OCI-LY1 (cell line): ENCODE measurements at regions not wholly inside any gene's neighbourhood (a gene's known extent, or its start where the extent isn't known, plus 50 kb on each side); places are given as distances from the start of the nearest gene placed in this dataset.

Experiments
- H2AFZ ChIP-seq: fragments of 200-600 bp; sonication (generic), shearing (Covaris generic); 2 replicates; pipeline ENCODE4 v1.6.0; 2014; ENCODE audit warnings: antibody characterized with exemption, mild to moderate bottlenecking, low read length
- H3F3A ChIP-seq: fragments of 200-600 bp; sonication (generic), shearing (Covaris generic); 2 replicates; pipeline ENCODE4 v1.6.0; 2014; ENCODE audit warnings: mild to moderate bottlenecking, antibody characterized with exemption, low read length, moderate library complexity; ENCODE audit not compliant: insufficient read depth
- H3K27ac ChIP-seq: fragments of 200-600 bp; sonication (generic); 2 replicates; pipeline ENCODE4 v1.5.1; 2014; ENCODE audit warnings: low read length, mixed run types, mild to moderate bottlenecking, low read depth; ENCODE audit not compliant: poor library complexity, severe bottlenecking
- H3K27me3 ChIP-seq: fragments of 200-600 bp; sonication (generic); 2 replicates; pipeline ENCODE4 v1.6.0; 2014; ENCODE audit warnings: antibody characterized with exemption, mild to moderate bottlenecking, low read length, moderate library complexity; ENCODE audit not compliant: insufficient read depth
- H3K36me3 ChIP-seq: fragments of 200-600 bp; sonication (generic); 2 replicates; pipeline ENCODE4 v1.6.1; 2014; ENCODE audit warnings: mild to moderate bottlenecking, antibody characterized with exemption, low read length, moderate library complexity, mixed read lengths; ENCODE audit not compliant: insufficient read depth
- H3K4me1 ChIP-seq: fragments of 200-600 bp; sonication (generic); 2 replicates; pipeline ENCODE4 v1.5.1; 2014; ENCODE audit warnings: mild to moderate bottlenecking, low read length, moderate library complexity; ENCODE audit not compliant: insufficient read depth, severe bottlenecking
- H3K4me2 ChIP-seq: fragments of 200-600 bp; sonication (generic), shearing (Covaris generic); 2 replicates; pipeline ENCODE4 v1.6.1; 2014; ENCODE audit warnings: low read length
- H3K4me3 ChIP-seq: fragments of 200-600 bp; sonication (generic); 2 replicates; pipeline ENCODE4 v1.5.1; 2014; ENCODE audit warnings: low read length, low read depth, mild to moderate bottlenecking, mixed read lengths; ENCODE audit not compliant: poor library complexity, severe bottlenecking
- H3K79me2 ChIP-seq: fragments of 200-600 bp; shearing (Covaris generic); 2 replicates; pipeline ENCODE4 v1.6.1; 2016; ENCODE audit warnings: mixed run types, low read length, mixed read lengths; ENCODE audit not compliant: insufficient read depth
- H3K9ac ChIP-seq: fragments of 200-600 bp; sonication (generic), shearing (Covaris generic); 2 replicates; pipeline ENCODE4 v1.6.1; 2014; ENCODE audit warnings: mild to moderate bottlenecking, low read length, mixed read lengths
- H3K9me2 ChIP-seq: fragments of 200-600 bp; sonication (generic), shearing (Covaris generic); 2 replicates; pipeline ENCODE4 v1.6.1; 2014; ENCODE audit warnings: low read depth, mild to moderate bottlenecking, low read length, mixed read lengths
- H3K9me3 ChIP-seq: fragments of 200-600 bp; shearing (Covaris generic); 2 replicates; pipeline ENCODE4 v1.6.1; 2014; ENCODE audit warnings: low read length, mixed read lengths
- H4K20me1 ChIP-seq: fragments of 200-600 bp; sonication (generic), shearing (Covaris generic); 2 replicates; pipeline ENCODE4 v1.6.0; 2016; ENCODE audit warnings: mild to moderate bottlenecking, low read length; ENCODE audit not compliant: insufficient read depth
- CTCF ChIP-seq: fragments of 200-600 bp; sonication (generic), shearing (Covaris generic); IDR thresholded peaks from 2 replicates; pipeline ENCODE4 v1.5.1; 2017; ENCODE audit warnings: mild to moderate bottlenecking, antibody characterized with exemption, low read length, moderate library complexity, mixed read lengths
- EZH2 ChIP-seq: fragments of 200-600 bp; sonication (generic), shearing (Covaris generic); IDR thresholded peaks from 2 replicates; pipeline ENCODE4 v1.8.0; 2017; ENCODE audit warnings: borderline replicate concordance, mixed run types, mild to moderate bottlenecking, antibody characterized with exemption, low read length, moderate library complexity, mixed read lengths

DNA sequence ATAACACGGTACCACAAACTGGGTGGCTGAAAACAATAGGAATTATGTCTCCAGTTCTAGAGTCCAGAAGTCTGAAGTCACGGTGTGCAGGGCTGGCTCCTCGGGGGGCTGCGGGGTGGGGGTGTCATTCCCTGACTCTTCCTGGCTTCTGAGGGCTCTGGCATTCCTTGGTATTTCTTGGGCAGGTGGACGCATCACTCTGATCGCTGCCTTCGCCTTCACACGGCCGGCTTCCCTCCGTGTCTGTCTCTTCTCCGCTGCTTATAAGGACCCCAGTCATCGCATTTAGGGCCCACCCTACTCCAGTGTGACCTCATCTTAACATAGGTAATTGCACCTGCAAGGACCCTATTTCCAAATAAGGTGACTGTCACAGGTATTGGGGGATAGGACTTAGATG, 134.6 kb downstream of the CPZ start:
- Histone ChIP-seq H3K9me3 (no peaks in the 10 kb centered on the region), H3K4me3 (no peak overlapping the region), H4K20me1 (no peaks in the 10 kb centered on the region), H3K9ac (no peak overlapping the region), H3K79me2 (no peaks in the 10 kb centered on the region), H3K9me2 (no peaks in the 10 kb centered on the region), H3F3A (no peaks in the 10 kb centered on the region), H3K27ac (no peak overlapping the region), H3K4me2 (no peak overlapping the region), H3K36me3 (no peaks in the 10 kb centered on the region), H3K4me1 (no peaks in the 10 kb centered on the region), H2AFZ (no peak overlapping the region), H3K27me3 (no peaks in the 10 kb centered on the region)
- TF ChIP-seq CTCF (no peak), EZH2 (no peak)

GRCh38 chr4:8726344-8726851, 133.8 kb downstream of the CPZ start:
- Histone ChIP-seq H3K79me2 (no peaks in the 10 kb centered on the region), H3K4me3 (no peak overlapping the region), H3F3A (no peaks in the 10 kb centered on the region), H2AFZ (no peak overlapping the region), H3K4me2 (no peak overlapping the region), H3K27me3 (no peaks in the 10 kb centered on the region), H3K27ac (no peak overlapping the region), H4K20me1 (no peaks in the 10 kb centered on the region), H3K9me3 (no peaks in the 10 kb centered on the region), H3K36me3 (no peaks in the 10 kb centered on the region), H3K9ac (no peak overlapping the region), H3K4me1 (no peaks in the 10 kb centered on the region), H3K9me2 (no peaks in the 10 kb centered on the region)
- no peak for TF ChIP-seq CTCF

DNA sequence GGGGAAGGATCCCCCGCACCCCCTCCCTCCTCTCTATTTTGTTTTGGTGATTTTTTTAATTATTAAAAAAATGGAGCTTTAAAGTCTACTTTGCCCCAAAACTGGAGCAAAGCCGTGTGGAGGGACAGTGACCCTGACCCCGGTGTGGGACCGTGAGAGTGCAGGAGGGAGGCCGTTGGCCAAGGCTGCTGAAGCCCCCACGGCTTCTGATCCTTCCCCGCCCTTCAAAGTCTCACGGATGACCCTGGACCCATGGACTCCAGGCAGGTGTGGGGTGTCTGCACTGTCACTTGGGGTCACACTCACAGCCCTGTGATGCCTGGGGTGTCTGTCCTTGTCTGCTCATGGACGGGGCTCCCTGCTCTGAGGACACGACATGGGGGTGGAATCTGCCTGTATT, 133.3 kb downstream of the CPZ start:
- no peak overlapping the region for H3K27ac ChIP-seq
- H3K4me1 ChIP-seq = no peaks in the 10 kb centered on the region
- no peaks in the 10 kb centered on the region for H3K36me3 ChIP-seq
- no peaks in the 10 kb centered on the region for H3F3A ChIP-seq
- no peaks in the 10 kb centered on the region for H4K20me1 ChIP-seq
- H3K27me3 ChIP-seq = no peaks in the 10 kb centered on the region
- no peaks in the 10 kb centered on the region for H3K9me3 ChIP-seq
- no peaks in the 10 kb centered on the region for H3K9me2 ChIP-seq
- H3K79me2 ChIP-seq = no peaks in the 10 kb centered on the region
- H2AFZ ChIP-seq = no peak overlapping the region
- H3K9ac ChIP-seq = no peak overlapping the region
- no peak overlapping the region for H3K4me2 ChIP-seq
- TF ChIP-seq EZH2 (no peak), CTCF (no peak)
- no peak overlapping the region for H3K4me3 ChIP-seq
